Upper lobe of right lung (tissue), 1 donor: ENCODE measurements at regions not wholly inside any gene's neighbourhood (a gene's known extent, or its start where the extent isn't known, plus 50 kb on each side); places are given as distances from the start of the nearest gene placed in this dataset.

Experiments used
- ATAC-seq: fragments of 200-7000 bp; cut with Tn5 transposase; one replicate; pipeline ENCODE4 v1.9.1; 2020; ENCODE audit warnings: mild to moderate bottlenecking, moderate library complexity
- DNase-seq: peaks from one replicate; pipeline ENCODE4 v3.0.0-alpha.2; 2020
- H3K27ac ChIP-seq: fragments of 200-600 bp; one replicate; pipeline ENCODE4 v1.8.0; 2022
- H3K27me3 ChIP-seq: fragments of 200-600 bp; one replicate; pipeline ENCODE4 v1.8.0; 2022; ENCODE audit warnings: mild to moderate bottlenecking
- H3K36me3 ChIP-seq: fragments of 200-600 bp; one replicate; pipeline ENCODE4 v1.8.0; 2022
- H3K4me1 ChIP-seq: fragments of 200-600 bp; one replicate; pipeline ENCODE4 v1.8.0; 2022
- H3K4me3 ChIP-seq: fragments of 200-600 bp; one replicate; pipeline ENCODE4 v1.8.0; 2022; ENCODE audit warnings: mild to moderate bottlenecking
- H3K9me3 ChIP-seq: fragments of 200-600 bp; one replicate; pipeline ENCODE4 v1.8.0; 2022
- intact Hi-C: fragments of 100-400 bp; cut with DNase I; formaldehyde crosslinking; loops from one replicate; pipeline ENCODE4 v1.11.0; 2022
- TF ChIP-seq, protein P1 (sequence below): fragments of 200-600 bp; IDR thresholded peaks from one replicate; pipeline ENCODE4 v1.8.0; 2022; ENCODE audit warnings: antibody characterized with exemption
- donor health status: DM: no; HTN: yes; CAD: no; lungs with severe emphysema.

DNA sequence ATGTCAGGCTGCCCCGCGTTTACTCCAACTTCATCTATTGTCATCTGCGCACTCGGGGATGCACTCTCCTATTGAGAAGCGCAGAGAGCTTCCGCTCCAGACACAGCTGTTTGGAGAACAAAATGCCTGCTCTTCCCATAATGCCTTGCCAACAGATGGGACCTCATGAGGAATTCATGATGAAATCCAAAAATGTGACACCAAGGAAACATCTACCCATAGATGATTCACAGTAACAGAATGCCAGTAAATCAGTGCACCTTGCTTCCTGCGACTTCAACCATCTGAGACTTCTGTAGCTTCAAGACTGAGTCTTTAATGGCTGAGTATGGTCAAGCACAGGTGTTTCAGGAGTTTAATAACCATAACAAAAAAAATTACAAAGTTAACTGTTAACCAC lies 1144.9 kb upstream of the GOT2 start:
- no peak for ATAC-seq
- no peaks in the 10 kb centered on the region for H3K36me3 ChIP-seq
- intact Hi-C loops = no loop called here
- TF ChIP-seq, protein P1, sequence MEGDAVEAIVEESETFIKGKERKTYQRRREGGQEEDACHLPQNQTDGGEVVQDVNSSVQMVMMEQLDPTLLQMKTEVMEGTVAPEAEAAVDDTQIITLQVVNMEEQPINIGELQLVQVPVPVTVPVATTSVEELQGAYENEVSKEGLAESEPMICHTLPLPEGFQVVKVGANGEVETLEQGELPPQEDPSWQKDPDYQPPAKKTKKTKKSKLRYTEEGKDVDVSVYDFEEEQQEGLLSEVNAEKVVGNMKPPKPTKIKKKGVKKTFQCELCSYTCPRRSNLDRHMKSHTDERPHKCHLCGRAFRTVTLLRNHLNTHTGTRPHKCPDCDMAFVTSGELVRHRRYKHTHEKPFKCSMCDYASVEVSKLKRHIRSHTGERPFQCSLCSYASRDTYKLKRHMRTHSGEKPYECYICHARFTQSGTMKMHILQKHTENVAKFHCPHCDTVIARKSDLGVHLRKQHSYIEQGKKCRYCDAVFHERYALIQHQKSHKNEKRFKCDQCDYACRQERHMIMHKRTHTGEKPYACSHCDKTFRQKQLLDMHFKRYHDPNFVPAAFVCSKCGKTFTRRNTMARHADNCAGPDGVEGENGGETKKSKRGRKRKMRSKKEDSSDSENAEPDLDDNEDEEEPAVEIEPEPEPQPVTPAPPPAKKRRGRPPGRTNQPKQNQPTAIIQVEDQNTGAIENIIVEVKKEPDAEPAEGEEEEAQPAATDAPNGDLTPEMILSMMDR = no peak
- no peaks in the 10 kb centered on the region for H3K27me3 ChIP-seq
- no peaks in the 10 kb centered on the region for H3K9me3 ChIP-seq
- H3K4me1 ChIP-seq = no peaks in the 10 kb centered on the region
- no peak overlapping the region for H3K27ac ChIP-seq
- no peak for DNase-seq
- H3K4me3 ChIP-seq = no peak overlapping the region

DNA sequence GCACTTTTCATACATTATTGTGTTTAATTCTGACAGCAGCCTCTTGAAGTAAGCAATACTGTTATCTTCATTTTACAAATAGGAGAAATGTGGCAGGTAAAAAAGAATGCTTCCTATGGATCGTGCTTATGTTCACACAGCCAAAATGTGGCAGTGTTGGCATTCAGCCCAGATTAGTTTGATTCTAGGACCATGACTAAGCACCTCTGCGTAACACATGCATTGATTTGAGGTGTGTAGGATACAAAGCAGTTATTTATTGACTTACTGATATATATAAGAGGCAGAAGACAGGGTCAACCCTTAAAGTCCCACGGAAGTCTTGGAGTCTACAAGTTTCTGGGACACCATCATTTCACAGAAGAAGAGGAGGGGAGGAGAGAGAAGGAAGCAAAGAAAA lies 1144.4 kb upstream of the GOT2 start:
- intact Hi-C loops = no loop called here
- TF ChIP-seq, protein P1 = no peak
- H3K27ac ChIP-seq = no peak overlapping the region
- H3K27me3 ChIP-seq = no peaks in the 10 kb centered on the region
- no peaks in the 10 kb centered on the region for H3K9me3 ChIP-seq
- no peaks in the 10 kb centered on the region for H3K4me1 ChIP-seq
- DNase-seq (no peak), ATAC-seq (no peak)
- H3K36me3 ChIP-seq = no peaks in the 10 kb centered on the region
- no peak overlapping the region for H3K4me3 ChIP-seq

DNA sequence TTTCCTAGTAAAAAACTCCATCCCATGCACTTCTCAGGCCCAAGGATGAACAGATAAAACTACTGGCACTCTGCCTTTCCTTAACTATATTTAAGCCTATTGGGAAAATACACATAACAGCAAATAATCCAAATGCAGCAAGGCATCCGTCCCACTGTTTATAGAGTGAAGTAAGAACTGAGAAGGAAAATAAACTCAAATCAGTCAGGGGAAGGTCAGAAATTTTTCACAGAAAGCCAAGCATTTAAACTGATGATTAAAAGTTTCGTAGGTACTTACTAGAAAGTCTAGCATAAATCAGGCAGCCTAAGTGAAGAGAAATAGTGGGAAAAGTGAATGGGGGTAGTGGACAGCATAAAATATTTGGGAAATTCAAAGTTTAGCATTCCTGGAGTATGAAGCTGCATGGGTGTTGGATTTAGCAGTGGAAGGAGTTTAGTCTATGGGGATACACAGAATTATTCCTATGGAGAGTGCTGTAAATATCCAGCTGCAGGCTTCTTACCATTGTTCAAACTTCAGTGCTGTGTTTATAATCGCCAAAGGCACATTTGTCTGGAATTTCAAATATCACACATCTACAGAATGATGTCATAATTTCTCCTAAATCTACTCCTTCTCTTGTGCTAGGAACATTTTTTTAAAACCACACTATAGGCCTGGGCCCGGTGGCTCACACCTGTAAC lies 1131.0 kb upstream of the GOT2 start:
- ATAC-seq (no peak), DNase-seq (no peak)
- TF ChIP-seq, protein P1 = no peak
- Histone ChIP-seq H3K27me3 (no peaks in the 10 kb centered on the region), H3K9me3 (no peaks in the 10 kb centered on the region), H3K4me1 (no peaks in the 10 kb centered on the region), H3K36me3 (no peaks in the 10 kb centered on the region), H3K27ac (no peak overlapping the region), H3K4me3 (no peak overlapping the region)
- intact Hi-C loops = no loop called here

DNA sequence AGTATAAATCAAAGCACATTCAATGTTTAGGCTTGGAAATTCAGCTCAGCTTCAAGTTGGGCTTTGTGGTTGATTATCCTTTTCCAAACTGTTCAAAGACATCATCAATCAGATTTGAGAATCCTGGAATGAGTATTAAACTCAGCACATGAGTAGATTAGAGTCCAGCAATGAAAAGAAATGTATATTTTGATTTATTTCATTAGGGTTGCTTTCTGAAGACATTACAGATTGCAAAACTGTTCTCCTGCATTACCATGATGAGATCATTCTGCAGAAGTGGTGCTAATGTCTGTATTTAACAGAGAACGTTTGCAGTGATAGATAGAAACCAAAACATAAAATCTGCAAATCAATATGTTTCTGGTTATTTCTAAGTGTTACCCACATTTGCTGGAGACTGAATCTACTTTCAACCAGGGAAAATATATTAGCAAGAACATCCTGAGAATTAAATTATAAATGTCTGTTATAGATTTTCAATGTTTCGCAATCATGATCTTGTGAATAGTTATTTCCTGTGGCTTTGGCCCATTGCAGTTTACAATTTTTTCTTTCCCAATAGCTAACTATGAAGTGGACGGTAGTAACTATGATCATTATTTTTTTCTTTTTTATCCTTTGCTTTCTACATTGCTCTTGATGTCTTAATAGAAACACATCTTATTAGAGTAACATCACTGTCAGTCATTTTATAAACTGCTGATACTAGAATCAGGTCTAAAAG lies 1125.7 kb upstream of the GOT2 start:
- Histone ChIP-seq H3K4me1 (no peaks in the 10 kb centered on the region), H3K4me3 (no peak overlapping the region), H3K9me3 (no peaks in the 10 kb centered on the region), H3K36me3 (no peaks in the 10 kb centered on the region), H3K27ac (no peak overlapping the region), H3K27me3 (no peaks in the 10 kb centered on the region)
- no peak for ATAC-seq
- TF ChIP-seq, protein P1 = no peak
- intact Hi-C loops = no loop called here
- DNase-seq = no peak

DNA sequence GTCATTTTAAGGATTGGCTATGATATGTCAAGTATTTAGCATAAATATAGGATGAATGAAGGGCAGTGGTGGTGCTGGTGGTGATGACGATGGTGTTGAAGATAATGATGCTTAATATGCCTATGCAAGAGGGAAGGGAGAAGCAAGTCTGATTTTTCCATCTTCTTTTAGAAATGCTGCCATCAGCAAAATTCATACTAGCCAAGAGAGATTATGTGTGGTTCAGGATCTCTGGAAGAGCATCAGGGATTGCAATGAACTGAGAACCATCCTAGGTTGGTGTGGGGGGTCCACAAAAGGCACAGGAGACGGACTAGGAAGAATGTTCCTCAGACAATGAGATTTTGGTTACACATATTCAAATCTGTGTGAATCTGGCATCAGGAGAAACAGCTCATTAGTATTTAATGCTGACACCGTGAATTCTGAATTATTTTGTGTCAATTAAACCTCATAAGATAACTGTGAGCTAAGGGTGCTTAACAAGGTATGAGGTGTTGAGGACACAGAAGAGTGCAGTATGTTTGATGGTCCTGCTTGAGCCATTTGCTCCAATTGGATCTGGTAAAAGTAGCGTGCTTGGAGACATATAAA lies 1120.8 kb upstream of the GOT2 start:
- Histone ChIP-seq H3K27ac (no peak overlapping the region), H3K36me3 (no peaks in the 10 kb centered on the region), H3K4me3 (no peak overlapping the region), H3K9me3 (no peaks in the 10 kb centered on the region), H3K4me1 (no peaks in the 10 kb centered on the region), H3K27me3 (no peaks in the 10 kb centered on the region)
- DNase-seq = no peak
- no peak for ATAC-seq
- intact Hi-C loops = no loop called here
- TF ChIP-seq, protein P1 = no peak
